ENCODE measurements at regions not wholly inside any gene's neighbourhood (a gene's known extent, or its start where the extent isn't known, plus 50 kb on each side); places are given as distances from the start of the nearest gene placed in this dataset.

DNA sequence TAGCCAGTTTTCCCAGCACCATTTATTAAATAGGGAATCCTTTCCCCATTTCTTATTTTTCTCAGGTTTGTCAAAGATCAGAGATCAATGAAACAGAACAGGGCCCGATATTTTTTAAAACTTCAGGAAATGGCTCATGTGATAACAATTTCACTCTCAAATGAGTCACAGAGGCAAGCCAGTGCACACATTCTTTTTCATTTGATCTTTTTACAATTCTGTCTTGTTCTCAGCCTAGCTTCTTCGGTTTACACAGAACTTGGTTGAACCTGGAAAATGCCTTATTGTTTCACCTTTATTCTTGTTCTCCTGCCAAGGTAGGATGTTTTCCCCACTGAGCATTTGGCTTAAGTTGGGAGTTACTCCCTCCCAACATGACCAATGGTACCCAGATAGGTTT, 258.9 kb downstream of the COL12A1 start:
- no peak overlapping the region for H2AFZ ChIP-seq
- H3K27ac Mint-ChIP-seq, result no peak overlapping the region

More for the DNA sequence above, 258.9 kb downstream of the COL12A1 start:
- Histone ChIP-seq H3K4me3 (no peak overlapping the region), H3F3A (replicated peaks; ENCODE audit: low read depth) (no peaks in the 10 kb centered on the region), H3K36me3 (ENCODE audit: insufficient read depth) (no peaks in the 10 kb centered on the region), H3K27ac (ENCODE audit: low read depth) (no peak overlapping the region), H3K27me3 (ENCODE audit: insufficient read depth) (no peaks in the 10 kb centered on the region), H3K4me1 (ENCODE audit: insufficient read depth) (no peaks in the 10 kb centered on the region), H3K9me2 (ENCODE audit: insufficient read depth) (no peaks in the 10 kb centered on the region), H3K4me2 (no peak overlapping the region), H4K20me1 (replicated peaks; ENCODE audit: insufficient read depth) (no peaks in the 10 kb centered on the region), H3K79me2 (replicated peaks; ENCODE audit: insufficient read depth) (no peaks in the 10 kb centered on the region)
- Mint-ChIP-seq H3K27me3 (ENCODE audit: insufficient read depth, low read depth, poor library complexity) (no peaks in the 10 kb centered on the region), H3K9me3 (no peaks in the 10 kb centered on the region), H3K4me1 (no peaks in the 10 kb centered on the region), H3K4me3 (no peak overlapping the region), H3K36me3 (ENCODE audit: low read depth) (no peaks in the 10 kb centered on the region)
- ATAC-seq (no peak), DNase-seq (ENCODE audit: low spot score) (no peak)
- TF ChIP-seq POLR2AphosphoS5 (IDR thresholded peaks at IDR 0.05; ENCODE audit: low read depth) (no peak), JUNB (IDR thresholded peaks at IDR 0.05; ENCODE audit: unreplicated experiment) (no peak), CREB1 (CRISPR knock-in tag; IDR thresholded peaks at IDR 0.05; ENCODE audit: low read depth) (no peak), ZNF114 (CRISPR knock-in tag; IDR thresholded peaks at IDR 0.05) (no peak), NANOG (IDR thresholded peaks at IDR 0.05; ENCODE audit: borderline replicate concordance) (no peak), ZNF331 (CRISPR knock-in tag; IDR thresholded peaks at IDR 0.05; ENCODE audit: low read depth) (no peak), STAT1 (IDR thresholded peaks at IDR 0.05; ENCODE audit: unreplicated experiment) (no peak), EZH2phosphoT487 (IDR thresholded peaks at IDR 0.05; ENCODE audit: unreplicated experiment) (no peak)
- TF ChIP-seq, protein P1, sequence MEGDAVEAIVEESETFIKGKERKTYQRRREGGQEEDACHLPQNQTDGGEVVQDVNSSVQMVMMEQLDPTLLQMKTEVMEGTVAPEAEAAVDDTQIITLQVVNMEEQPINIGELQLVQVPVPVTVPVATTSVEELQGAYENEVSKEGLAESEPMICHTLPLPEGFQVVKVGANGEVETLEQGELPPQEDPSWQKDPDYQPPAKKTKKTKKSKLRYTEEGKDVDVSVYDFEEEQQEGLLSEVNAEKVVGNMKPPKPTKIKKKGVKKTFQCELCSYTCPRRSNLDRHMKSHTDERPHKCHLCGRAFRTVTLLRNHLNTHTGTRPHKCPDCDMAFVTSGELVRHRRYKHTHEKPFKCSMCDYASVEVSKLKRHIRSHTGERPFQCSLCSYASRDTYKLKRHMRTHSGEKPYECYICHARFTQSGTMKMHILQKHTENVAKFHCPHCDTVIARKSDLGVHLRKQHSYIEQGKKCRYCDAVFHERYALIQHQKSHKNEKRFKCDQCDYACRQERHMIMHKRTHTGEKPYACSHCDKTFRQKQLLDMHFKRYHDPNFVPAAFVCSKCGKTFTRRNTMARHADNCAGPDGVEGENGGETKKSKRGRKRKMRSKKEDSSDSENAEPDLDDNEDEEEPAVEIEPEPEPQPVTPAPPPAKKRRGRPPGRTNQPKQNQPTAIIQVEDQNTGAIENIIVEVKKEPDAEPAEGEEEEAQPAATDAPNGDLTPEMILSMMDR (conservative IDR thresholded peaks at IDR 0.05; ENCODE audit: low read depth in 2 of 2), result no peak
- TF ChIP-seq, protein P2, sequence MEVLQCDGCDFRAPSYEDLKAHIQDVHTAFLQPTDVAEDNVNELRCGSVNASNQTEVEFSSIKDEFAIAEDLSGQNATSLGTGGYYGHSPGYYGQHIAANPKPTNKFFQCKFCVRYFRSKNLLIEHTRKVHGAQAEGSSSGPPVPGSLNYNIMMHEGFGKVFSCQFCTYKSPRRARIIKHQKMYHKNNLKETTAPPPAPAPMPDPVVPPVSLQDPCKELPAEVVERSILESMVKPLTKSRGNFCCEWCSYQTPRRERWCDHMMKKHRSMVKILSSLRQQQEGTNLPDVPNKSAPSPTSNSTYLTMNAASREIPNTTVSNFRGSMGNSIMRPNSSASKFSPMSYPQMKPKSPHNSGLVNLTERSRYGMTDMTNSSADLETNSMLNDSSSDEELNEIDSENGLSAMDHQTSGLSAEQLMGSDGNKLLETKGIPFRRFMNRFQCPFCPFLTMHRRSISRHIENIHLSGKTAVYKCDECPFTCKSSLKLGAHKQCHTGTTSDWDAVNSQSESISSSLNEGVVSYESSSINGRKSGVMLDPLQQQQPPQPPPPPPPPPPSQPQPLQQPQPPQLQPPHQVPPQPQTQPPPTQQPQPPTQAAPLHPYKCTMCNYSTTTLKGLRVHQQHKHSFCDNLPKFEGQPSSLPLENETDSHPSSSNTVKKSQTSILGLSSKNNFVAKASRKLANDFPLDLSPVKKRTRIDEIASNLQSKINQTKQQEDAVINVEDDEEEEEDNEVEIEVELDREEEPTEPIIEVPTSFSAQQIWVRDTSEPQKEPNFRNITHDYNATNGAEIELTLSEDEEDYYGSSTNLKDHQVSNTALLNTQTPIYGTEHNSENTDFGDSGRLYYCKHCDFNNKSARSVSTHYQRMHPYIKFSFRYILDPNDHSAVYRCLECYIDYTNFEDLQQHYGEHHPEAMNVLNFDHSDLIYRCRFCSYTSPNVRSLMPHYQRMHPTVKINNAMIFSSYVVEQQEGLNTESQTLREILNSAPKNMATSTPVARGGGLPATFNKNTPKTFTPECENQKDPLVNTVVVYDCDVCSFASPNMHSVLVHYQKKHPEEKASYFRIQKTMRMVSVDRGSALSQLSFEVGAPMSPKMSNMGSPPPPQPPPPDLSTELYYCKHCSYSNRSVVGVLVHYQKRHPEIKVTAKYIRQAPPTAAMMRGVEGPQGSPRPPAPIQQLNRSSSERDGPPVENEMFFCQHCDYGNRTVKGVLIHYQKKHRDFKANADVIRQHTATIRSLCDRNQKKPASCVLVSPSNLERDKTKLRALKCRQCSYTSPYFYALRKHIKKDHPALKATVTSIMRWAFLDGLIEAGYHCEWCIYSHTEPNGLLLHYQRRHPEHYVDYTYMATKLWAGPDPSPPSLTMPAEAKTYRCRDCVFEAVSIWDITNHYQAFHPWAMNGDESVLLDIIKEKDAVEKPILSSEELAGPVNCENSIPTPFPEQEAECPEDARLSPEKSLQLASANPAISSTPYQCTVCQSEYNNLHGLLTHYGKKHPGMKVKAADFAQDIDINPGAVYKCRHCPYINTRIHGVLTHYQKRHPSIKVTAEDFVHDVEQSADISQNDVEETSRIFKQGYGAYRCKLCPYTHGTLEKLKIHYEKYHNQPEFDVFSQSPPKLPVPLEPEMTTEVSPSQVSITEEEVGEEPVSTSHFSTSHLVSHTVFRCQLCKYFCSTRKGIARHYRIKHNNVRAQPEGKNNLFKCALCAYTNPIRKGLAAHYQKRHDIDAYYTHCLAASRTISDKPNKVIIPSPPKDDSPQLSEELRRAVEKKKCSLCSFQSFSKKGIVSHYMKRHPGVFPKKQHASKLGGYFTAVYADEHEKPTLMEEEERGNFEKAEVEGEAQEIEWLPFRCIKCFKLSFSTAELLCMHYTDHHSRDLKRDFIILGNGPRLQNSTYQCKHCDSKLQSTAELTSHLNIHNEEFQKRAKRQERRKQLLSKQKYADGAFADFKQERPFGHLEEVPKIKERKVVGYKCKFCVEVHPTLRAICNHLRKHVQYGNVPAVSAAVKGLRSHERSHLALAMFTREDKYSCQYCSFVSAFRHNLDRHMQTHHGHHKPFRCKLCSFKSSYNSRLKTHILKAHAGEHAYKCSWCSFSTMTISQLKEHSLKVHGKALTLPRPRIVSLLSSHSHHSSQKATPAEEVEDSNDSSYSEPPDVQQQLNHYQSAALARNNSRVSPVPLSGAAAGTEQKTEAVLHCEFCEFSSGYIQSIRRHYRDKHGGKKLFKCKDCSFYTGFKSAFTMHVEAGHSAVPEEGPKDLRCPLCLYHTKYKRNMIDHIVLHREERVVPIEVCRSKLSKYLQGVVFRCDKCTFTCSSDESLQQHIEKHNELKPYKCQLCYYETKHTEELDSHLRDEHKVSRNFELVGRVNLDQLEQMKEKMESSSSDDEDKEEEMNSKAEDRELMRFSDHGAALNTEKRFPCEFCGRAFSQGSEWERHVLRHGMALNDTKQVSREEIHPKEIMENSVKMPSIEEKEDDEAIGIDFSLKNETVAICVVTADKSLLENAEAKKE (CRISPR knock-in tag; IDR thresholded peaks at IDR 0.05), result no peak
- TF ChIP-seq, protein P3, sequence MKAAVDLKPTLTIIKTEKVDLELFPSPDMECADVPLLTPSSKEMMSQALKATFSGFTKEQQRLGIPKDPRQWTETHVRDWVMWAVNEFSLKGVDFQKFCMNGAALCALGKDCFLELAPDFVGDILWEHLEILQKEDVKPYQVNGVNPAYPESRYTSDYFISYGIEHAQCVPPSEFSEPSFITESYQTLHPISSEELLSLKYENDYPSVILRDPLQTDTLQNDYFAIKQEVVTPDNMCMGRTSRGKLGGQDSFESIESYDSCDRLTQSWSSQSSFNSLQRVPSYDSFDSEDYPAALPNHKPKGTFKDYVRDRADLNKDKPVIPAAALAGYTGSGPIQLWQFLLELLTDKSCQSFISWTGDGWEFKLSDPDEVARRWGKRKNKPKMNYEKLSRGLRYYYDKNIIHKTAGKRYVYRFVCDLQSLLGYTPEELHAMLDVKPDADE (IDR thresholded peaks at IDR 0.05), result no peak

All from GM23338 (cell line).